HepG2 (cell line): ENCODE measurements at regions not wholly inside any gene's neighbourhood (a gene's known extent, or its start where the extent isn't known, plus 50 kb on each side); places are given as distances from the start of the nearest gene placed in this dataset.

Experiments used
- NR2C2 ChIP-seq: sonication (generic); formaldehyde crosslinking; IDR thresholded peaks from 2 replicates; pipeline ENCODE4 v1.4.0; 2020; ENCODE audit warnings: missing genetic modification reagents, mild to moderate bottlenecking, moderate library complexity, borderline replicate concordance
- SALL1 ChIP-seq: sonication (generic); formaldehyde crosslinking; IDR thresholded peaks from 2 replicates; pipeline ENCODE4 v1.8.0; 2022; ENCODE audit warnings: mild to moderate bottlenecking, missing genetic modification reagents
- TEAD2 ChIP-seq: sonication (generic); formaldehyde crosslinking; IDR thresholded peaks from 2 replicates; pipeline ENCODE4 v1.9.0; 2021; ENCODE audit warnings: missing genetic modification reagents
- YY1 ChIP-seq: IDR thresholded peaks from 2 replicates; pipeline ENCODE4 v1.6.1; 2011; ENCODE audit warnings: low read length, low read depth, moderate library complexity, mild to moderate bottlenecking; ENCODE audit not compliant: insufficient read depth, insufficient replicate concordance
- ZNF253 ChIP-seq: sonication (generic); formaldehyde crosslinking; IDR thresholded peaks from 2 replicates; pipeline ENCODE4 v1.8.0; 2022; ENCODE audit warnings: mild to moderate bottlenecking, missing genetic modification reagents, borderline replicate concordance
- ZNF260 ChIP-seq: sonication (generic); formaldehyde crosslinking; IDR thresholded peaks from 2 replicates; pipeline ENCODE4 v1.4.0; 2020; ENCODE audit warnings: missing genetic modification reagents, low read depth, mild to moderate bottlenecking, borderline replicate concordance
- ZNF605 ChIP-seq: sonication (generic); formaldehyde crosslinking; IDR thresholded peaks from 2 replicates; pipeline ENCODE4 v1.8.0; 2022; ENCODE audit warnings: mild to moderate bottlenecking, missing genetic modification reagents
- TF ChIP-seq, protein P1 (sequence below): sonication (generic); formaldehyde crosslinking; IDR thresholded peaks from 2 replicates; pipeline ENCODE4 v1.5.1; 2020; ENCODE audit warnings: mild to moderate bottlenecking, missing genetic modification reagents, moderate library complexity
- TF ChIP-seq, protein P2 (sequence below): sonication (generic); formaldehyde crosslinking; IDR thresholded peaks from 2 replicates; pipeline ENCODE4 v1.5.0; 2020; ENCODE audit warnings: missing genetic modification reagents
- TF ChIP-seq, protein P3 (sequence below): sonication (generic); formaldehyde crosslinking; IDR thresholded peaks from 2 replicates; pipeline ENCODE4 v1.5.0; 2020; ENCODE audit warnings: mild to moderate bottlenecking, missing genetic modification reagents, moderate library complexity
- TF ChIP-seq, protein P4 (sequence below): sonication (generic); formaldehyde crosslinking; IDR thresholded peaks from 2 replicates; pipeline ENCODE4 v1.5.1; 2020; ENCODE audit warnings: mild to moderate bottlenecking, missing genetic modification reagents, borderline replicate concordance

DNA sequence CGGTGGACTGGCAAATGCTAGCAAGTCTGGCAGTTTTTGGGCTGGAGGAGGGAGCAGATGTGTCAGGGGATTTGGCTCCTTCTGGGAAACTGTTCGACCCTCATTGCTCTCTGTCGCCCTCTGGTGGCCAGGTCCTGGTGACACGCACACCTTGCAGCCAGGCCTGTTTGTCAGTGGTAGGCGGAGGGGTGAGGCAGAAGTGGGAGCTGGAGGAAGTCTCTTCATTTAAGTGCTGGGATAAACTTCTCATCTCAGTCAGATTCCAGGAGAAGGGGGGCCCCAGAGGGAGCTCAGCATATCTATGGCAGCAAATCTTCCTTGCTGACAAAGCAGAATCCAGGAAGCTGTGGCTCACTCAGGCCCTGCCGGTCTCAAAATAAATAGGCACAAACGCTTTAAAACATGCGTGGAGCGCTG, 326.5 kb downstream of the ZSWIM6 start (continued):
- TF ChIP-seq, protein P1, sequence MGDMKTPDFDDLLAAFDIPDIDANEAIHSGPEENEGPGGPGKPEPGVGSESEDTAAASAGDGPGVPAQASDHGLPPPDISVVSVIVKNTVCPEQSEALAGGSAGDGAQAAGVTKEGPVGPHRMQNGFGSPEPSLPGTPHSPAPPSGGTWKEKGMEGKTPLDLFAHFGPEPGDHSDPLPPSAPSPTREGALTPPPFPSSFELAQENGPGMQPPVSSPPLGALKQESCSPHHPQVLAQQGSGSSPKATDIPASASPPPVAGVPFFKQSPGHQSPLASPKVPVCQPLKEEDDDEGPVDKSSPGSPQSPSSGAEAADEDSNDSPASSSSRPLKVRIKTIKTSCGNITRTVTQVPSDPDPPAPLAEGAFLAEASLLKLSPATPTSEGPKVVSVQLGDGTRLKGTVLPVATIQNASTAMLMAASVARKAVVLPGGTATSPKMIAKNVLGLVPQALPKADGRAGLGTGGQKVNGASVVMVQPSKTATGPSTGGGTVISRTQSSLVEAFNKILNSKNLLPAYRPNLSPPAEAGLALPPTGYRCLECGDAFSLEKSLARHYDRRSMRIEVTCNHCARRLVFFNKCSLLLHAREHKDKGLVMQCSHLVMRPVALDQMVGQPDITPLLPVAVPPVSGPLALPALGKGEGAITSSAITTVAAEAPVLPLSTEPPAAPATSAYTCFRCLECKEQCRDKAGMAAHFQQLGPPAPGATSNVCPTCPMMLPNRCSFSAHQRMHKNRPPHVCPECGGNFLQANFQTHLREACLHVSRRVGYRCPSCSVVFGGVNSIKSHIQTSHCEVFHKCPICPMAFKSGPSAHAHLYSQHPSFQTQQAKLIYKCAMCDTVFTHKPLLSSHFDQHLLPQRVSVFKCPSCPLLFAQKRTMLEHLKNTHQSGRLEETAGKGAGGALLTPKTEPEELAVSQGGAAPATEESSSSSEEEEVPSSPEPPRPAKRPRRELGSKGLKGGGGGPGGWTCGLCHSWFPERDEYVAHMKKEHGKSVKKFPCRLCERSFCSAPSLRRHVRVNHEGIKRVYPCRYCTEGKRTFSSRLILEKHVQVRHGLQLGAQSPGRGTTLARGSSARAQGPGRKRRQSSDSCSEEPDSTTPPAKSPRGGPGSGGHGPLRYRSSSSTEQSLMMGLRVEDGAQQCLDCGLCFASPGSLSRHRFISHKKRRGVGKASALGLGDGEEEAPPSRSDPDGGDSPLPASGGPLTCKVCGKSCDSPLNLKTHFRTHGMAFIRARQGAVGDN (CRISPR knock-in tag), result no peak
- TF ChIP-seq NR2C2 (CRISPR knock-in tag) (no peak), SALL1 (CRISPR knock-in tag) (peak; percentile 34; the same call in 1 of the 2 replicates), TEAD2 (CRISPR knock-in tag) (no peak), ZNF605 (0 out of 2 replicates have a peak, but pooled peaks have one; percentile 39), YY1 (peak; percentile 29), ZNF253 (no peak), ZNF260 (CRISPR knock-in tag) (no peak)
- TF ChIP-seq, protein P2, sequence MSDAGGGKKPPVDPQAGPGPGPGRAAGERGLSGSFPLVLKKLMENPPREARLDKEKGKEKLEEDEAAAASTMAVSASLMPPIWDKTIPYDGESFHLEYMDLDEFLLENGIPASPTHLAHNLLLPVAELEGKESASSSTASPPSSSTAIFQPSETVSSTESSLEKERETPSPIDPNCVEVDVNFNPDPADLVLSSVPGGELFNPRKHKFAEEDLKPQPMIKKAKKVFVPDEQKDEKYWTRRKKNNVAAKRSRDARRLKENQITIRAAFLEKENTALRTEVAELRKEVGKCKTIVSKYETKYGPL, result no peak
- TF ChIP-seq, protein P3, sequence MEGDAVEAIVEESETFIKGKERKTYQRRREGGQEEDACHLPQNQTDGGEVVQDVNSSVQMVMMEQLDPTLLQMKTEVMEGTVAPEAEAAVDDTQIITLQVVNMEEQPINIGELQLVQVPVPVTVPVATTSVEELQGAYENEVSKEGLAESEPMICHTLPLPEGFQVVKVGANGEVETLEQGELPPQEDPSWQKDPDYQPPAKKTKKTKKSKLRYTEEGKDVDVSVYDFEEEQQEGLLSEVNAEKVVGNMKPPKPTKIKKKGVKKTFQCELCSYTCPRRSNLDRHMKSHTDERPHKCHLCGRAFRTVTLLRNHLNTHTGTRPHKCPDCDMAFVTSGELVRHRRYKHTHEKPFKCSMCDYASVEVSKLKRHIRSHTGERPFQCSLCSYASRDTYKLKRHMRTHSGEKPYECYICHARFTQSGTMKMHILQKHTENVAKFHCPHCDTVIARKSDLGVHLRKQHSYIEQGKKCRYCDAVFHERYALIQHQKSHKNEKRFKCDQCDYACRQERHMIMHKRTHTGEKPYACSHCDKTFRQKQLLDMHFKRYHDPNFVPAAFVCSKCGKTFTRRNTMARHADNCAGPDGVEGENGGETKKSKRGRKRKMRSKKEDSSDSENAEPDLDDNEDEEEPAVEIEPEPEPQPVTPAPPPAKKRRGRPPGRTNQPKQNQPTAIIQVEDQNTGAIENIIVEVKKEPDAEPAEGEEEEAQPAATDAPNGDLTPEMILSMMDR (CRISPR knock-in tag), result peak; percentile 91
- TF ChIP-seq, protein P4, sequence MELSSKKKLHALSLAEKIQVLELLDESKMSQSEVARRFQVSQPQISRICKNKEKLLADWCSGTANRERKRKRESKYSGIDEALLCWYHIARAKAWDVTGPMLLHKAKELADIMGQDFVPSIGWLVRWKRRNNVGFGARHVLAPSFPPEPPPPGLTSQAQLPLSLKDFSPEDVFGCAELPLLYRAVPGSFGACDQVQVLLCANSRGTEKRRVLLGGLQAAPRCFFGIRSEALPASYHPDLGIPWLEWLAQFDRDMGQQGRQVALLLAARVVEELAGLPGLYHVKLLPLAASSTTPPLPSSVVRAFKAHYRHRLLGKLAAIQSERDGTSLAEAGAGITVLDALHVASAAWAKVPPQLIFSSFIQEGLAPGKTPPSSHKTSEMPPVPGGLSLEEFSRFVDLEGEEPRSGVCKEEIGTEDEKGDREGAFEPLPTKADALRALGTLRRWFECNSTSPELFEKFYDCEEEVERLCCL (CRISPR knock-in tag), result no peak
